GM19395 (cell line): ENCODE measurements at regions not wholly inside any gene's neighbourhood (a gene's known extent, or its start where the extent isn't known, plus 50 kb on each side); places are given as distances from the start of the nearest gene placed in this dataset.

ENCODE experiments used
- ATAC-seq: cut with Tn5 transposase; IDR thresholded peaks from one replicate; pipeline ENCODE4 v1.9.1; 2021; ENCODE audit warnings: mild to moderate bottlenecking, moderate library complexity; ENCODE audit not compliant: unreplicated experiment

DNA sequence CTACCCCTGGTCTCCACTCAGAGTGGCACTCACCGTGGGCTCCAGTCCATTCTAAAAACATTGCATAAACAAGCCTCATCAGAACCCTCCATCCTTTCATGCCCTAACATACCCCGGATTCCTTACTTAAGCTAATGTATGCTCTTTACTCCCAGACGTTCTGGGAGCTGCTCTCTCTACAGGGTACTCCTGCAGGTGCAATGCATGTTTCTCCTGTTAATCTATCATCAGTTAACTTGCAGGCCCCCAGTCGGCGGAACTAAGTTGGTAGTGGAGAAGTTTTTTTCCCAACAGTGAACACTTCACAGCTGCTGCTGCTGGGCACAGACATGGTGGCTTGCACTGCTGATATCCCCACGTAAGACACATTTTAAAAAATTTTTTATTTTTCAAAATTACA, 161.6 kb upstream of the FAT1 start:
- no peak for ATAC-seq

DNA sequence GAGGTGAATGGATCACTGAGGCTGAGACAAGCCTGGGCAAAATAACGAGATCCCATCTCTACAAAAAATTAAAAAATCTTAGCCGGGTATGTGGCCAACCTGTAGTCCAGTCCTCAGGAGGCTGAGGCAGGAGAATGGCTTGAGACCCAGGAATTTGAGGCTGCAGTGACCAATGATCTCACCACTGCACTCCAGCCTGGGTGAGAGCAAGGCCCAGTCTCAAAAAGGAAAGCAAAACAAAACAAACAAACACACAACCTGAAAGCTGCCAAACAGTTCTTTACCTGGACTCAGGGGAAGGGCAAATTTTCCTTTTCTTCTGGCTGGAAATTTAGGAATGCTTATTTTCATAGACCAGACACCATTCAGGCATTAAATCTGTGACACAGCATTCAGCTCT, 163.1 kb upstream of the FAT1 start:
- ATAC-seq, result no peak

DNA sequence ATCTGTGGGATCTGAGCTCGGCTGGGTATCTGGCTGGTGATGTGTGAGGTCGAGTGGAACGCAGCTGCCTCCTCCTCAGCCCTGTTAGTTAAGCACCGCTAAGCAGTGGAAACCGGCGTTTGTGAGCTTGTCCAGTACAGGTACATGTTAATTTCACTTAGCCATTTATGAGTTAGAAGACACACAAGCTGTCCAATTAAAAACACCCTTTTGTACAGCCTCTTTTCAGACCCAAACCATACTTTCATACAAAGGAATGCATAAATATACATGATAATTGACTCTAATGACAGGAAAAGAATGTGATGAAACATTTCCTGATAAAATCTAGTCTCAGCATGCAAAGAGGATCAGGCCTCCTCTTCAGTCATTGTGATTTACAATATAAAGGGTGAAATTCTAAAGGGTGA, 163.6 kb upstream of the FAT1 start:
- no peak for ATAC-seq

DNA sequence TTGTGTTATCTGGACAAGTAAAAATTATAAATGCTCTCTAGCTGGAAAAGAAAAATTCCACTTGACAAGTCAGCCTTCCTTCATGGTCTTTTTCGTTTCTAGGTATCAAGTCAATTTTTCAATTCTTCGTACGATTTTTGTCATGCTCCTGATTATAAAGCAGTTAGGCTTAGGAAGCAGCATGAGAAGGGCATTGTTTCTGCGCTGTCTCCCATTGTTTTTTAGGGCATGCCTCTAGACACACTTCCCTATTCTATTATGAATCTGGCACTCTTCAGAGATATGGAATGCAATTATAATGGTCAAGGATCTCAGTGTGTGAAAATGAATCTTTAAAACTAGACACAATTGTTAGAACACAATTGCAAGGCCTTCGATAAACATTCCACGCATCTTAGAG, 164.1 kb upstream of the FAT1 start:
- ATAC-seq, result no peak

DNA sequence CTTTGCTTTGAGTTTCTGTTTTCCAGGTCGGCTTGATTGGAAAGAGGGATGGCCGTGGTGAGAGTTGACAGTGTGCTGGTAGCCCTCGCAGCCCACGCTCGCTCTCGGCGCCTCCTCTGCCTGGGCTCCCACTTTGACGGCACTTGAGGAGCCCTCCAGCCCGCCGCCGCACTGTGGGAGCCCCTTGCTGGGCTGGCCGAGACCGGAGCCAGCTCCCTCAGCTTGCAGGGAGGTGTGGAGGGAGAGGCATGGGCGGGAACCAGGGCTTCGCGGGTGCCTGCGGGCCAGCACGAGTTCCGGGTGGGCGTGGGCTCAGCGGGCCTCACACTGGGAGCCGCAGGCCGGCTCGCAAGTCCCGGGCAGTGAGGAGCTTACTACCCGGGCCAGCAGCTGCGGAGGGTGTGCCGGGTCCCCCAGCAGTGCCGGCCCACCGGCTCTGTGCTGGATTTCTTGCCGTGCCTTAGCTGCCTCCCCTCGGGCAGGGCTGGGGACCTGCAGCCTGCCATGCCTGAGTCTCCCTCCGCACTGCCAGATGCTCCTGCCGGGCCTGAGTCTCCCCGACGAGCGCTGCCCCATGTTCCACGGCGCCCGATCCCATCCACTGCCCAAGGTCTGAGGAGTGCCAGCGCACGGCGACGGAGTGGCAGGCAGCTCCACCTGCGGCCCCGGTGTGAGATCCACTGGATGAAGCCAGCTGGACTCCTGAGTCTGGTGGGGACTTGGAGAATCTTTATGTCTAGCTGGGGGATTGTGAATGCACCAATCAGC, 166.4 kb upstream of the FAT1 start:
- no peak for ATAC-seq

DNA sequence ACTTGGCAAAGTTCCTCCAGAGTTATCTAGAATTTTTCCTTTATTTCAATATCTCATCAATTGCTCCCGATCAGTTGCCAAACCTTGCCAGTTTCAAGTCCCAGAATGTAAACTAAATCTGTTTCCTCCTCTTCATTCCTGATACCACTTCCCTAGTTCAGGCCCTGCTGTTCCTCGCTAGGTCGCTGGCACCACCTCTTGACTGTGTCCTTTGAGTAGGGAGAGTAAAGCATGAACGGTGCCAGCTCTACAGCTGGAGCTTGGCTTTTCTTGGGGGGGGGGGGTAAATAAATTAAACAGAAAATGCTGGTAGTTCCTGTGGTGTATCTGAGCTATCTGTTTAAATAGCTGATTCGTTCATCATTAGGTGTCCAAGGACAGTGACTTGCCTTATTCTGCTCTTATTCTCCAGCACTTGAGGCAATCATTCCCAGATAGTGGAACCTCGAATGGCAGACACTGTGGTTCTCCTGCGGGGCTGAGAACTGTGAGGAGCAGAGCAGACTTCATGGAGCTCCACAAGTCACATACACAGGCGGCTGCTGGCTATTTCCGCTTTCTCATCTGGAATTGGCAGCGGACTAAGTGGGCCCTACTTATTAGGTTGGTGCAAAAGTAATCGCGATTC, 168.3 kb upstream of the FAT1 start:
- no peak for ATAC-seq

DNA sequence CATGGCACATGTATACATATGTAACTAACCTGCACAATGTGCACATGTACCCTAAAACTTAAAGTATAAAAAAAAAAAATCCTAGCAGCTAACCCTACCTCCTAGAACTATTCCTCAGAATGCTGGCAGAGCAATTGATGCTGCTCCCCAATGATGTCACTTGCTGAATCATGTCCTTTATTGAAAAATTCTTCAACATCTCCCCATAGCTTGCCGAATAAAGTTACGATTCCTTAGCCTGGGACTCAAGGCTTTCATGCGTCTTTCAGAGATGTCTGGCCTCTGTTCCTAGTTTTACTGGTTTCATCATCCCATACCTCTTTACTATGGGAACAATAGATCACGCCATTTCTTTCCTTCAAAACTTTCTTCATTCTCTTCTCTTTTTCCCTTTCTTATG, 174.7 kb upstream of the FAT1 start:
- no peak for ATAC-seq

DNA sequence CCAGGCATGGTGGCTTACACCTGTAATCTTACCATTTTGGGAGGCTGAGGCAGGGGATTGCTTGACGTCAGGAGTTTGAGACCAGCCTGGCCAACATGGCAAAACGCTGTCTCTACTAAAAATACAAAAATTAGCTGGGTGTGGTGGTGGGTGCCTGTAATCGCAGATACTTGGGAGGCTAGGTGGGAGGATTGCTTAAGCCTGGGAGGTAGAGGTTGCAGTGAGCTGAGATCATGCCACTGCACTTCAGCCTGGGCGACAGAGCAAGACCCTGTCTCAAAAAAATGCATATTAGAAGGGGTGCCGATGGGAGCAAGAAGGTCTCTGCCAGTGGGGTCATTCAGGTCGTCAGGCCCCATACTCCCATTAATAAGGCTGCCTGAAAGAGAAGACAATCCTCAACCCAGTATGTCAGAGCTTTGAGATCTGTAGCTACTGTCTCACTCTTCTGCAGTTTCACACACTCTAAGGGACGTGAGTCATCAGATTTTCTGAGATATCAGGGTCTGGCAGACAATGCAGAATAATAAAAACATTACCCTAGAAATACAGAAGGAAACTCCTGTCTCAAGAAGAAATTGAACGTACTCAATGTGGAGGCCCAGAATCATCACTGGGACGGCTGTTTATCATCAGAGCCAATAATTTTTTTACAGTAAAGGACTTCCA, 176.7 kb upstream of the FAT1 start:
- no peak for ATAC-seq

DNA sequence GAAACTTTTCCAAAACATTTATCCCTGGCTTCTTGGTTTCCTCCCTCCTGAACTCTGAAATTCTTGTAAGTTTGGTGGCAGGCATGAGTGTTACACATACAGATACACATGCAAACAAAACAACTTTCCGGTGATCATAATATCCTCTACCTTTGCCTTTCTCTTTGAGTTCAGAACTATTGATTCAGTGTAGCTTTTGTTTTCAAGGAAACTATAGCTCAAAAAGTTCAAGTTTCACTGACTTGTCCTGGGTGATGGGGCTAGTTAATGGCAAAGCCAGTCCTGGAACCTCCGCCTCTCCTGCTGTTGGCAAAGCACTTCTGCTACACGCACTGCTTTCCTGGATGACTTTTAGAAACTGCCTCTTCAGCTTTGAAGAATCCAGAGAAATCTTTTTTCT, 177.3 kb upstream of the FAT1 start:
- no peak for ATAC-seq

DNA sequence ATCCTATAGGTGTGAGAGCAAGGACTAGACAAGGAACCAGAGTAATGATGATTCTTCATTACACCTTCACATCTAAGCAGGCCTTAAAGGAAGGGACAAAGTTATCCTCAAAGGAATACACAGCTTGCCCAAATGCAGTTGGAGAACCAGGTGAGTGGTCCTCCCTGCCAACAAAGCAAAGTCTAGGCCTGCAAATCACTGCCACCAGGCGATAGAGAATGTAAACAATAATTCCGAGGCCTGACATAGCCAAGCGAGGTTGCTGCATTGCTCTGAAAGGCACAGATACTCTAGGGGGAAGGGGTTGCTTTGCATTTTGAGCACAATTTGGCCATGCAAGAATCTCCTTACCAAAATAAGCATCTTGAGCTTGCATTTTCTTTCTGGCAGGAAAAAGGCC, 178.2 kb upstream of the FAT1 start:
- no peak for ATAC-seq

DNA sequence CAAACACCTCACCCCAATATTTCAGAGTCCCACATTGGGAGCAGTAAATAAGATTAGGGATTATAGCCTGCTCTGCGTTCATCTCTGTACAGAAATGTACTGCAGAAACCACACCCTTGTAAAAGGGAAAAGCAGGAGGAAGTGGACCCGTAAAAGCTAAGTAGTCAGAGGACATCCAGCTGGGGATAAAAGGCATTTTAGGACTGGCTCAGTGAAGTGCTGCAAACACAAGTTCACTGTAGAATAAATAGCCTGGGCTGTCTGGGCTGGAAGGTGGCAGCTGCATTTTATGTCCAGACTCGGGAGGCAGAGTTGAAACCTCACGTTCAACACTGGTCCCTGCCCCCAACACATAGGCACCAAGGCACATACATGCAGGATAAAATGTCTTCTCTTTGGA, 178.7 kb upstream of the FAT1 start:
- ATAC-seq, result no peak

DNA sequence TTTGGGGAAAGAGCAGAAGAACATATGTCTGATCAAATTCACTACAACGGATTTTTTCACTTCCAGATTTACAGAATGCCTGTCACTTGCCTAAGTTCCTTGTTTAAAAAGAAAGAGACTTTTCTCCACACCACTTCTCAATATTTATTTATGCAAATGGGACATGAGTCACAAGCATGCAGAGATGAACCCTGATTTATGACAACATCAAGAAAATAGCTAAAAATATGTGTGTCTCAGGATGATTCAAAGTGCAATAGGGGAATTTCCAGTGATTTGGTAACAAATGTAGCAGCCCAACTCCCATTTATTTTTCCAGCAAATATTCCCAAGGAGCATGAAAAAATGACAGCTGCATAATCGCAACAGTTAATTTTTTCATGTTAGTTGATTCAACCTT, 180.4 kb upstream of the FAT1 start:
- no peak for ATAC-seq

DNA sequence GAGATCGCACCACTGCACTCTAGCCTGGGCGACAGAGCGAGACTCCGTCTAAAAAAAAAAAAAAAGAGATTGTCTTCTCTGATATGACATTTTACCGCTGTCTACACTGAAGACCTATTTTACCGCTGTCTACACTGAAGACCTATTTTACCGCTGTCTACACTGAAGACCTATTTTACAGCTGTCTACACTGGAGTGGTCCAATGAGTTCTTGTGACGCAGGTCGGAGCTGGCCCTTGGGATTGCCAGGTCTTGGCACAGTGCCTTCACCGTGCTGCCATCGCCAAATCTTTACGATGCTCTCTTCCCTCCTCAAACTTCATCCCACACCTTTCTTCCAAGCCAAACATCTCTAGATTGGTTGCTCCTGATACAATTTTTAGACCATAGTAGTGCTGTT, 183.1 kb upstream of the FAT1 start:
- ATAC-seq, result no peak

DNA sequence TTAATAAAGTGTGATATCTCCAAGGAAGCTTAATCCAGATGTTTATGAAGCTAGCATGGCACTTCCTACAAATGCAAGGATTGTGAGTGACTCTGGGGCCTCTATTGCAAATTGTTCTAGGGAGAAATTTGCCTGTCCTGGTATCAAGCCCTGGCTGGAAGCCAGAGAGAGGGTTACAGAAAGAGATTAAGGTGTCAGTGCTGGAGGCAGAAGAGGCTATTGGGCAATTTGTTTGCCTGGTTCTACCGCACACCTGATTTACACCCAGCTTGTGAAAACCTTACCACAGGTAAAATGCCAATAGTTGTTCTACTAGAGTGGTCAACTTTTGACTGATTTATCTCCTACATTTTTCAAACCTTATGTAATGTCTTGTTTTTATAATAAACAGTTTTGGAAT, 186.7 kb upstream of the FAT1 start:
- no peak for ATAC-seq

DNA sequence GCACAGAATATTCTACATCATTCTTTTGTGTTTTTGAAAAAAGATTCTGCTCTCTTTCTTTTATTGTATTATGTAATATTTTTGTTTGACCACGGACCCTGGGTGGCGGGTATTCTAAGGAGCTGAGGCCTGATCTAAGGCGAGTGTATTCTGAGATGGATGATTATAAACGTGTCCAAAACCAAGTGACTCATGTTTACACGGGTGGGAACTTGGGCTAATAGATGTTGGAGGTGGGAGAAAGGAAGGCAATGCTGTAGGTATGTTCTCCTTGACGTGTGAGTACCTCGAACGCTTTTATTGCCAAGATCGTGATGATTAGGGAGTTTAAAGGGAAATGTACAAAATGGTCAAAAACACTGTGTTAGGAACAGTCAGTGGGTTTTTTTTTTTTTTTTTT, 188.9 kb upstream of the FAT1 start:
- ATAC-seq, result no peak

DNA sequence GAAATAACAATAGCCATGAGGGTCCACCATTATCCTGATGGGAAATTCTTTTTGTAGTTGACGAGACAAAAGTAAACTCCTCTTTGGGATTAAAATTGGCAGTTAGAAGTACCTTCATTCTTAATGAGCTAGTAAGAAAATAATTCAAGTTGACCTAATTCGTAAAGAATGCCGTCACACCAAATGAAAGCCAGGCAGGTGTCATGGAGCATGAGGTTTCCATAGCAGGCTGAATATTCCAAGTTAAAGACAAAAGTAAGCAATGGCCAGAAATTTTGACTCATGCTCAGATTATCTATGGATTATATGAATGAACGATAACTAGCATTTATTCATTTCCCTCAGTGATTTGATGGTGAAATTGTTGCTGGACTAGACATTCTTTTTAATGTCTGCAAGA, 192.2 kb upstream of the FAT1 start:
- ATAC-seq, result no peak

DNA sequence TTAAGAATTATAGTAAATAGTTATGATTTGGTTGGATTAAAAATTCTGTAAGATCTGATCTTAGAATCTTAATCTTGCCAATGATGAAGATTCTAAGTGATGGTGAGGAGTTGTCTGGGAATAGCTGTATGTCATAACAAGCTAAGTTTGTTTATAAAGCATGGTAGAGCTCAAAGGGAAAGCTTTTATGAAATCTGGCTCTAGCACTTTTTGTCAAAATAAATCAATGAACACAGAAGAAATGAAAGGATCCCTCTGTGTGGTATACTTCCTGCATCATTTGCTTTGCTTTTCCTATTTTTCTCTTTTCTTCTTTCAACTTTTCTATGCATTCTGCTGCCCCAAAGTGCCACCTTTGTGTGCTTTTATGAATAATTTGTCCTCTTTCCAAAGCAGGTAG, 193.5 kb upstream of the FAT1 start:
- no peak for ATAC-seq

DNA sequence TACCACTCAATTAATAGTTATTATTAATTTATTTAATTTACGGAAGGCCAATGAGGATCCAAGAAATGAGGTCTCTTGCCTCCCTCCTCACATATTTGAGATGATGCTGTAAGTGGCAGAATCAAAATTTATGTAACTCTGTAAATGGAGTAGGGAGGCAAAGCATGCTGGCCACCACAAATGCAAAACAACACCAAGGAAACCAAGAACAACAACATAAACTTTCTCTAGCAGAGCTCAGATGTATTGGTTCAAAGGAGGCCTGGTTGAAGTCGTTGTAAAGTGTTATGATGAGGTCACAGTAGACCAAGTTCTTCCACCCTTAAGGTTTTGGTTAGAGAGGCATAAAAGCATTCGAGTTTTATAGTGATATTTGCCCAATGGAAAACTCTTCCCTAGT, 194.8 kb upstream of the FAT1 start:
- no peak for ATAC-seq

DNA sequence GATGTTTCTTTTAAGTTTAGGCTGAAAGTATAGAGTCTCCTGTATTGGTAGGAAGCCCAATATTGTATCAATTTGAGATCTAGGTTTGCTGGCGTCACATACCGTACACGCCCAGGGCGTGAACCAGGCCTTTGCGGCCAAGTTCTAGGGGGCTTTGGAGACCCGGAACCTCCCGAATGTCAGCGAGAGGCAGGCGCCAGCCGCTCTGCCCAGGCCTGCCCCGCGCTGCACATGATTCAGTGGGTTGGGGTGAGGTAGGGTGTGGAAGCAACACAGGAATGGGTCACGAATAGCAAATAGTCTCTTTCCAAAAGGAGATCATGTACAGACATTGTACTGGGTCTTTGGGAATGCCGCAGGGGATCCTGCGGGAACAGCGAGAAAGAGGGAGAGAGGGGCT, 195.7 kb upstream of the FAT1 start:
- no peak for ATAC-seq

DNA sequence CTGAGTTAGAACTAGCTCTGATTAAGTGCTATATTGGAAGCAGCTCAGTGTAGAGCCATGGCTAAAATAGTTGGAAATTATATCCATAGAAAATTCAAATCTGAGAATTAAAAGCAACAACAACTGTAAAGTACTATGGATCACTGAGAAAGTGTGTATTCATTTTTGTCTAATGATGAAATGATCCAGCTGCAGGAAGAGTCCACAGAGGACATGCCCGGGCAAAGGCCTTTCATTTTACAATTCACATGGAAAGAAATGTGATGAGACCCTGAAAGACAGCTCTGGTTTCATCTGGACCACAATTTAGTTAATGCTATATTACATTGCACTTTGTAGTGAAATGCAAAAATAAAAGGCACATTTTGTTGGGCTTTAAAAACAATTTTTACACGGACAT, 196.8 kb upstream of the FAT1 start:
- ATAC-seq, result no peak

DNA sequence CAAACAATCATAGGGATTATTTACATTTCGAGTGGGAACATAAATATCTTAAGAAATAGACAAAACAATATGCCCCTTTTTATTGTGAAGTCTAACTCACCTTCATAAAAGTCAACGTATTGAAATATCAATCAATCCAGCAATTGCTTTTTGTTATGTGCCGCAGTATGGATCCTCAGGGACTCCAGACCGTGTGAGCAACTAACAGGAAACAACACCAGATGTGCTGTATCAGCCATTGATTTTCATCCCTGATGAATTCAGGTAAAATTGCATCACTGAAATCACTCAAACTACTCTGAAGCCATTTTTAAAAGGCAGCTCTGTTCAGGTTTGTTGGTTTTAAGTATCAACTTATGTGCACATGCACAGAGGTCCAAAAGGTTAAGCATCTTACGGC, 197.3 kb upstream of the FAT1 start:
- ATAC-seq, result no peak

DNA sequence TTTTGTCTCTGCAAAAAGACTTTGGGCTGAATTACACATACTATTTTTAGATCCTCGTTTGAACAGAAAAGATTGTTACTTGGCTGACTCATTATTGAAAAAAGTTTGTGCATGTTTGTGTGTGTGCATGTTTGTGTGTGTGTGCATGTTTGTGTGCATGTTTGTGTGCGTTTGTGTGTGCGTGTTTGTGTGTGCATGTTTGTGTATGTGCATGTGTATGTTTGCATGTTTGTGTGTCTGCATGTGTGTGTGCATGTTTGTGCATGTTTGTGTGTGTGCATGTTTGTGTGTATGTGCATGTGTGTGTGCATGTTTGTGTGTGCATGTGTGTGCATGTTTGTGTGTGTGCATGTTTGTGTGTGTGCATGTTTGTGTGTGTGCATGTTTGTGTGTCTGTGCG, 201.1 kb upstream of the FAT1 start:
- no peak for ATAC-seq
